ENCODE measurements at regions not wholly inside any gene's neighbourhood (a gene's known extent, or its start where the extent isn't known, plus 50 kb on each side); places are given as distances from the start of the nearest gene placed in this dataset.

- TF ChIP-seq POLR2A (IDR thresholded peaks at IDR 0.05): no peak
- TF ChIP-seq CTCF (IDR thresholded peaks at IDR 0.05): no peak
Measured at GRCh38 chr22:48037618-48038017, 1275.2 kb downstream of the TBC1D22A start.

Data from adrenal gland (tissue), 5 donors.